ENCODE measurements at regions not wholly inside any gene's neighbourhood (a gene's known extent, or its start where the extent isn't known, plus 50 kb on each side); places are given as distances from the start of the nearest gene placed in this dataset.
"Not testable (repeated sequence)": the region's sequence is repeated elsewhere in the genome, so short reads cannot be mapped to it uniquely, and the experiment has no call there.

GRCh38 chr2:182649316-182649715, 66.7 kb upstream of the DNAJC10 start:
- no peak overlapping the region for H3K4me3 ChIP-seq (ENCODE audit: low read depth, low read length)
- TF ChIP-seq CTCF (IDR thresholded peaks at IDR 0.05; ENCODE audit: insufficient read depth, low read depth, low read length), result peak; percentile 62
- DNase-seq (ENCODE audit: low read depth), result peak; percentile 43

DNA sequence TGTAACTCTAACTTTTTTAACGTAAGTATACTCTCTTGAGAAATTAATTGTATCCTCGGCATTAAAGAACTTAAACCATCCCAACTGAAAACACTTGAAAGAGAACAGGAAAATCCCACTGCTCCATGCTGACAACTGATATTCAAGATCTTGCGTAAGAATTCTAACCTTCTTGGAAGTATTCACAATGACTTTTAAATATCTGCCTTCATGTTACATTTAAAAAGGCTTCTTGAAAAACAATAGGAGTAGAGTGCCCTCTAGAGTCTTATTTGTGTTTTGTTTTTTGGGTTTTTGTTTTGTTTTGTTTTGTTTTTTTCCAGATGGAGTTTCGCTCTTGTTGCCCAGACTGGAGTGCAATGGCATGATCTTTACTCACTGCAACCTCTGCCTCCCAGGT, 65.4 kb upstream of the DNAJC10 start:
- peak; percentile 39 for TF ChIP-seq CTCF (IDR thresholded peaks at IDR 0.05; ENCODE audit: insufficient read depth, low read depth, low read length)
- no peak overlapping the region for H3K4me3 ChIP-seq (ENCODE audit: low read depth, low read length)
- peak; percentile 75 for DNase-seq (ENCODE audit: low read depth)

DNA sequence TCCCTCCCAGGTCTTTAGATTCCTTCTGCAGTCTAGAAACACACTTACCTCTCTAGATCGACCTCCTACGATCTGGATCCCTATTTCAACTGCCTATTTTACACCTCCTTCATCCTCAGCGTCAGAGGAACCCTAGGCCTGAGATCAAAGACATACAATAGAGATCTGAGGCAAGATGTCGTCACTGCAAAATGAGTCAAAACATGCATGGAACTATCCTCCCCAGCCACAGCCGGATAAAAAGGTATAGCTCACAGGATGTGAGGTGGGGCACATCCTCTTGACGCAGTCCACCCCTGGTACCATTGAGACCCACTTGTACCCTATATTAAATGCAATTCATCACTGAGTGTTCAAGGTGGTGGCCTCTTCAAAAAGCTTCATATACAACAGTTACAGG, 63.7 kb upstream of the DNAJC10 start:
- no peak overlapping the region for H3K4me3 ChIP-seq (ENCODE audit: low read depth, low read length)
- no peak for TF ChIP-seq CTCF (IDR thresholded peaks at IDR 0.05; ENCODE audit: insufficient read depth, low read depth, low read length)
- DNase-seq (ENCODE audit: low read depth), result no peak

DNA sequence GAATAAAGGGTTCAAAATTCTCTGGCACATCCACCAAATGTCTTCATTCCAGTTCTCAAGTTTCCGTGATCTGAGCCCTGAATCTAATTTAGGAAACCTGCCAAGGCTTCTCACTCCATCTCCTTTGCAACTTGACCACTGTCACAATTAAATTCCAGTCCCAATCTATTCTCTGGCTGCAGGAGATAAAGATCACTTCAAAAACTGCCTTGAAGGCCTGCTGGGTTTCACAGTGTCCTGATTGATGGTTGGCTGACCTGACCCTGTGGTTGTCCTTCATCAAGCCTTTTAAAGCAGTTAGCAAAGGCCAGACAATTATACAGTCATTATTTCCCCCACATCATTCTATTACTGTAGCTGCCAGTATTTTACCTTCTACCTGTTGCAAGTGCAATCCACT, 60.3 kb upstream of the DNAJC10 start:
- no peak for DNase-seq (ENCODE audit: low read depth)
- TF ChIP-seq CTCF (IDR thresholded peaks at IDR 0.05; ENCODE audit: insufficient read depth, low read depth, low read length), result no peak
- H3K4me3 ChIP-seq (ENCODE audit: low read depth, low read length), result no peak overlapping the region

GRCh38 chr2:182664212-182664611, 51.8 kb upstream of the DNAJC10 start:
- peak; percentile 18 for DNase-seq (ENCODE audit: low read depth)
- H3K4me3 ChIP-seq (ENCODE audit: low read depth, low read length), result no peak overlapping the region
- TF ChIP-seq CTCF (IDR thresholded peaks at IDR 0.05; ENCODE audit: insufficient read depth, low read depth, low read length), result no peak

DNA sequence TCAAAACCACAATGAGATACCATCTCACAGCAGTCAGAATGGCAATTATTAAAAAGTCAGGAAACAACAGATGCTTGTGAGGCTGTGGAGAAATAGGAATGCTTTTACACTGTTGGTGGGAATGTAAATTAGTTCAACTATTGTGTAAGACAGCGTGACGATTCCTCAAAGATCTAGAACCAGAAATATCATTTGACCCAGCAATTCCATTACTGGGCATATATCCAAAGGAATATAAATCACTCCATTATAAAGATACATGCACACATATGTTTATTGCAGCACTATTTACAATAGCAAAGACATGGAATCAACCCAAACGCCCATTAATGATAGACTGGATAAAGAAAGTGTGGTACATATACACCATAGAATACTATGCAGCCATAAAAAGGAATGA, 50.6 kb upstream of the DNAJC10 start:
- H3K4me3 ChIP-seq (ENCODE audit: low read depth, low read length), result not testable (repeated sequence)
- DNase-seq (ENCODE audit: low read depth), result peak; percentile 11
